ENCODE measurements at regions not wholly inside any gene's neighbourhood (a gene's known extent, or its start where the extent isn't known, plus 50 kb on each side); places are given as distances from the start of the nearest gene placed in this dataset.

DNA sequence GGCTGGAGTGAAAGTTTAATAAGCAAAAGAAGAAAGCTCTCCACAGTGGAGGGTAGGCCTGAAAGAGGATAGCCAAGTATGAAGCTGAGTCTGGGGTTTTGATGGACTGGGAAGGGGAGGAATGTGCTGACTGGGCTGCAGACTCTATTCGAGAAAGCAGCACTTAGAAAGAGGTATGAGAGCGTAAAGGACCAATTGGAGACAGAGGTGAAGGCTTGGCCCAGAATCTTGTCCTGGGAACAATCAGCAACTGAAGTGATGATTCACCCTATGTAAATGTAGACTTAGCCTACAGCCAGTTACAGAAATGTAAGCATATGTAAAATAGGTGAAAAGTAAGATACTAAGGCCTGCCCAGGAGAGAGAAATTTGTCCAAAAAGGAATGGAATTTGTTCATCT is 111.2 kb upstream of the HSFY2 start:
- TF ChIP-seq, protein P1, sequence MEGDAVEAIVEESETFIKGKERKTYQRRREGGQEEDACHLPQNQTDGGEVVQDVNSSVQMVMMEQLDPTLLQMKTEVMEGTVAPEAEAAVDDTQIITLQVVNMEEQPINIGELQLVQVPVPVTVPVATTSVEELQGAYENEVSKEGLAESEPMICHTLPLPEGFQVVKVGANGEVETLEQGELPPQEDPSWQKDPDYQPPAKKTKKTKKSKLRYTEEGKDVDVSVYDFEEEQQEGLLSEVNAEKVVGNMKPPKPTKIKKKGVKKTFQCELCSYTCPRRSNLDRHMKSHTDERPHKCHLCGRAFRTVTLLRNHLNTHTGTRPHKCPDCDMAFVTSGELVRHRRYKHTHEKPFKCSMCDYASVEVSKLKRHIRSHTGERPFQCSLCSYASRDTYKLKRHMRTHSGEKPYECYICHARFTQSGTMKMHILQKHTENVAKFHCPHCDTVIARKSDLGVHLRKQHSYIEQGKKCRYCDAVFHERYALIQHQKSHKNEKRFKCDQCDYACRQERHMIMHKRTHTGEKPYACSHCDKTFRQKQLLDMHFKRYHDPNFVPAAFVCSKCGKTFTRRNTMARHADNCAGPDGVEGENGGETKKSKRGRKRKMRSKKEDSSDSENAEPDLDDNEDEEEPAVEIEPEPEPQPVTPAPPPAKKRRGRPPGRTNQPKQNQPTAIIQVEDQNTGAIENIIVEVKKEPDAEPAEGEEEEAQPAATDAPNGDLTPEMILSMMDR (IDR thresholded peaks at IDR 0.05 in 2 of 3, conservative IDR thresholded peaks at IDR 0.05 in 1 of 3; ENCODE audit: borderline replicate concordance in 1 of 3, insufficient read depth in 1 of 3, low read depth in 2 of 3, low read length in 2 of 3) = no peak
- TF ChIP-seq, protein P2, sequence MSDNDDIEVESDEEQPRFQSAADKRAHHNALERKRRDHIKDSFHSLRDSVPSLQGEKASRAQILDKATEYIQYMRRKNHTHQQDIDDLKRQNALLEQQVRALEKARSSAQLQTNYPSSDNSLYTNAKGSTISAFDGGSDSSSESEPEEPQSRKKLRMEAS (IDR thresholded peaks at IDR 0.05) = no peak
- TF ChIP-seq POLR2AphosphoS5 (IDR thresholded peaks at IDR 0.05; ENCODE audit: low read depth, low read length) (no peak), CEBPB (IDR thresholded peaks at IDR 0.05; ENCODE audit: low read depth) (no peak)
